Smooth muscle cell (in vitro differentiated cells): ENCODE measurements at regions not wholly inside any gene's neighbourhood (a gene's known extent, or its start where the extent isn't known, plus 50 kb on each side); places are given as distances from the start of the nearest gene placed in this dataset.

Source experiments
- DNase-seq: peaks from one replicate; lab custom pipeline; 2025; ENCODE audit not compliant: unreplicated experiment; lab: John Stamatoyannopoulos, UW
- H2AFZ ChIP-seq: fragments of 200-600 bp; sonication (generic); 2 replicates; pipeline ENCODE4 v1.6.0; 2016; ENCODE audit warnings: antibody characterized with exemption, low read depth, mild to moderate bottlenecking
- H3F3A ChIP-seq: fragments of 200-600 bp; sonication (generic); 2 replicates; pipeline ENCODE4 v1.6.0; 2017; ENCODE audit warnings: antibody characterized with exemption, low read depth
- H3K27ac ChIP-seq: fragments of 200-600 bp; sonication (generic); 2 replicates; pipeline ENCODE4 v1.5.1; 2016; ENCODE audit warnings: low read depth, mild to moderate bottlenecking
- H3K27me3 ChIP-seq: fragments of 200-600 bp; sonication (generic); 2 replicates; pipeline ENCODE4 v1.6.1; 2016; ENCODE audit warnings: low read depth, mild to moderate bottlenecking
- H3K36me3 ChIP-seq: fragments of 200-600 bp; sonication (generic); 2 replicates; pipeline ENCODE4 v1.5.1; 2016; ENCODE audit warnings: low read depth
- H3K4me1 ChIP-seq: fragments of 200-600 bp; sonication (generic); 2 replicates; pipeline ENCODE4 v1.5.1; 2016; ENCODE audit warnings: low read depth
- H3K4me2 ChIP-seq: fragments of 200-600 bp; sonication (generic); 2 replicates; pipeline ENCODE4 v1.6.0; 2016; ENCODE audit warnings: mild to moderate bottlenecking
- H3K4me3 ChIP-seq: fragments of 200-600 bp; sonication (generic); 2 replicates; pipeline ENCODE4 v1.5.1; 2016; ENCODE audit warnings: mild to moderate bottlenecking
- H3K79me2 ChIP-seq: fragments of 200-600 bp; sonication (generic); 2 replicates; pipeline ENCODE4 v1.6.0; 2016; ENCODE audit warnings: low read depth, mild to moderate bottlenecking
- H3K9ac ChIP-seq: fragments of 200-600 bp; sonication (generic); 2 replicates; pipeline ENCODE4 v1.6.0; 2016; ENCODE audit warnings: low read depth
- H3K9me3 ChIP-seq: fragments of 200-600 bp; sonication (generic); replicated peaks from 2 replicates; pipeline ENCODE4 v1.5.1; 2016; ENCODE audit warnings: low read depth
- H4K20me1 ChIP-seq: fragments of 200-600 bp; sonication (generic); 2 replicates; pipeline ENCODE4 v1.6.0; 2016; ENCODE audit warnings: low read depth
- WGBS: methylation state at CpG from one replicate; pipeline ENCODE4 v1.1.7; 2016; ENCODE audit warnings: low lambda C conversion rate; 5-methylcytosine and 5-hydroxymethylcytosine counted together
- TF ChIP-seq, protein P1 (sequence below): fragments of 200-600 bp; sonication (generic); IDR thresholded peaks from 2 replicates; pipeline ENCODE4 v1.5.1; 2017; ENCODE audit warnings: borderline replicate concordance, mild to moderate bottlenecking, antibody characterized with exemption; ENCODE audit not compliant: insufficient read depth, poor library complexity, severe bottlenecking

DNA sequence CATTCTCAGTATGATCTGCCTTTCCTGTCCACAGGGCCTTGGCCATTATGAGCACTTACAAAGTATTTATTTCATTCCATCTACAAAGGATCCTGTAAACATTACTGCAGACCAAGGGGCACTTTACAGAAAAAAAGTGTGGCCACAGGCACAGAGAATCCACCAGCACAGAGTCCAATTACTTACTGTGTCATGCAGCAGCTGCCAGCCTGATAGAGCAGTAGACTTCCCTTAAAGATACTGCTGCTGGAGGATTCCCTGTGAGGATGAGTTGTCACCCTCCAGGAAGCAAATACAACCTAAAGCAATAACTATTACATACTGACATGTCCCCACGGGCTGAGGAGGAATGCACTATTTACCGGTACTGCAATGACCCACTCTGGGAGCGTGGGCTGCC is 97.1 kb upstream of the COG2 start:
- Histone ChIP-seq H4K20me1 (peaks cover 6% of the 10 kb centered on the region), H3K4me1 (no peaks in the 10 kb centered on the region), H3K9me3 (no peaks in the 10 kb centered on the region), H3K27ac (no peak overlapping the region), H3K4me3 (no peak overlapping the region), H3K79me2 (no peaks in the 10 kb centered on the region), H3K9ac (no peak overlapping the region), H3K27me3 (peaks cover 23% of the 10 kb centered on the region), H3K36me3 (no peaks in the 10 kb centered on the region), H3K4me2 (no peak overlapping the region), H2AFZ (no peak overlapping the region), H3F3A (peaks cover 4% of the 10 kb centered on the region)
- DNase-seq: no peak
- WGBS: 85% methylated on average over 3 of the region's 3 CpGs
- TF ChIP-seq, protein P1, sequence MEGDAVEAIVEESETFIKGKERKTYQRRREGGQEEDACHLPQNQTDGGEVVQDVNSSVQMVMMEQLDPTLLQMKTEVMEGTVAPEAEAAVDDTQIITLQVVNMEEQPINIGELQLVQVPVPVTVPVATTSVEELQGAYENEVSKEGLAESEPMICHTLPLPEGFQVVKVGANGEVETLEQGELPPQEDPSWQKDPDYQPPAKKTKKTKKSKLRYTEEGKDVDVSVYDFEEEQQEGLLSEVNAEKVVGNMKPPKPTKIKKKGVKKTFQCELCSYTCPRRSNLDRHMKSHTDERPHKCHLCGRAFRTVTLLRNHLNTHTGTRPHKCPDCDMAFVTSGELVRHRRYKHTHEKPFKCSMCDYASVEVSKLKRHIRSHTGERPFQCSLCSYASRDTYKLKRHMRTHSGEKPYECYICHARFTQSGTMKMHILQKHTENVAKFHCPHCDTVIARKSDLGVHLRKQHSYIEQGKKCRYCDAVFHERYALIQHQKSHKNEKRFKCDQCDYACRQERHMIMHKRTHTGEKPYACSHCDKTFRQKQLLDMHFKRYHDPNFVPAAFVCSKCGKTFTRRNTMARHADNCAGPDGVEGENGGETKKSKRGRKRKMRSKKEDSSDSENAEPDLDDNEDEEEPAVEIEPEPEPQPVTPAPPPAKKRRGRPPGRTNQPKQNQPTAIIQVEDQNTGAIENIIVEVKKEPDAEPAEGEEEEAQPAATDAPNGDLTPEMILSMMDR: no peak

DNA sequence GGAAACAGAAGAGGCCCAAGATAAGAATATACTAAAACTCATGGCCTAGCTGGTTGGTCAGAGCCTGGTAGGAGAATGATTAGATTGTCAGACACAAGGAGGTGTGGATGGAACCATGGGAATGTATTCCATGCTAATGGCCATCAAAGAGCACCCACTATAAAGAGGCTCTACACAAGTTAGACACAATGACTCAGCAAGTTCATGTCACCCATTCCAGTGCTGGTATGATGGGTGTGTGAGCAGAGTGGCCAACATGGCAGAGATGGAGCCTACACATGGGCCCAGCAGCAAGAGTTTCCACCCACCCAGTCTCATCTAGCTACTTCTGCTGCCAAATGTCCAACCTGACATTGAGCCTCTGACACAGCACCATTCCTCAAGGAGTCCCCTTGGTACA is 97.5 kb upstream of the COG2 start:
- Histone ChIP-seq H3K9me3 (no peaks in the 10 kb centered on the region), H3K79me2 (no peaks in the 10 kb centered on the region), H3F3A (peaks cover 4% of the 10 kb centered on the region), H2AFZ (no peak overlapping the region), H3K27me3 (peaks cover 23% of the 10 kb centered on the region), H3K27ac (no peak overlapping the region), H3K9ac (no peak overlapping the region), H4K20me1 (peaks cover 6% of the 10 kb centered on the region), H3K36me3 (no peaks in the 10 kb centered on the region), H3K4me1 (no peaks in the 10 kb centered on the region), H3K4me2 (no peak overlapping the region), H3K4me3 (no peak overlapping the region)
- TF ChIP-seq, protein P1: no peak
- DNase-seq: no peak

DNA sequence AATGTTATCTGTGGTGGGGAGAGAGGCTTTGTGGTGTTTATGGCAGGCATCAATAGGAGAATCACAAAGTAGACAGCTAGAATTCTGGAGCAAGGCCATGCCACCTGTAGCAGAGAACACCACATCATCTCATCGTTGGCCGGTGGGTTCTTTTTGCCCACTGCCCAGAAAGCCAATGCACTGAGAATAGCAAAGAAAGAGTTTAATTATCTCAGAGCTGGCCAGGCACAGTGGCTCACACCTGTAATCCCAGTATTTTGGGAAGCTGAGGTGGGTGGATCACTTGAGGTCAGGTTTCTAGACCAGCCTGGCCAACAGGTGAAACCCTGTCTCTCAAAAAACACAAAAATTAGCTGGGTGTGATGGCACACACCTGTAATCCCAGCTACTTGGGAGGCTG is 99.2 kb upstream of the COG2 start:
- Histone ChIP-seq H3K4me3 (no peak overlapping the region), H3K9me3 (no peaks in the 10 kb centered on the region), H3K9ac (no peak overlapping the region), H4K20me1 (peaks cover 6% of the 10 kb centered on the region), H3K79me2 (no peaks in the 10 kb centered on the region), H3K4me2 (peak overlapping the region; percentile 13), H3F3A (peaks cover 4% of the 10 kb centered on the region), H2AFZ (no peak overlapping the region), H3K36me3 (no peaks in the 10 kb centered on the region), H3K4me1 (no peaks in the 10 kb centered on the region), H3K27me3 (peaks cover 20% of the 10 kb centered on the region), H3K27ac (no peak overlapping the region)
- TF ChIP-seq, protein P1: no peak
- DNase-seq: no peak
- 96% methylated on average over 2 of the region's 2 CpGs for WGBS

DNA sequence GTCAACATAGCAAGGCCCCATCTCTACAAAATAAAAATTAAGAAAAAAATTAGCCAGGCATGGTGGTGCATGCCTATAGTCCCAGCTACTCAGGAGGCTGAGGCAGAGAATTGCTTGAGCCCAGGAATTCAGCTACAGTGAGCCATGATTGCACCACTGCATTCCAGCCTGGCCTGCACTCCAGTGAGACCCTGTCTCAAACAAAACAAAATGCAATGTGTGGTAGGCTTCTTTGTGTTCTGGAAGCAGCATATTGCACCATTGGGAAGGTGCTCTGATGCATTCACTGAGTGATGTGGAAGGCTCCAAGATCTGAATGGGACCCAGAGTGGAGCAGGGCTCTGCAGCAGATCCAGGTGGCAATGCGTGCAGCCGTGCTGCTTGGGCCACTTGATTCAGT is 99.6 kb upstream of the COG2 start:
- Histone ChIP-seq H3K79me2 (no peaks in the 10 kb centered on the region), H3K9me3 (no peaks in the 10 kb centered on the region), H3K4me3 (no peak overlapping the region), H3K4me1 (no peaks in the 10 kb centered on the region), H3K4me2 (peak overlapping the region; percentile 34), H4K20me1 (peaks cover 6% of the 10 kb centered on the region), H3K9ac (no peak overlapping the region), H3K27ac (peak overlapping the region; percentile 74), H3K36me3 (no peaks in the 10 kb centered on the region), H2AFZ (no peak overlapping the region), H3K27me3 (peaks cover 17% of the 10 kb centered on the region), H3F3A (peaks cover 4% of the 10 kb centered on the region)
- TF ChIP-seq, protein P1: no peak
- 69% methylated on average over 2 of the region's 2 CpGs for WGBS
- DNase-seq: no peak
